Keratinocyte (primary cell): ENCODE measurements at regions not wholly inside any gene's neighbourhood (a gene's known extent, or its start where the extent isn't known, plus 50 kb on each side); places are given as distances from the start of the nearest gene placed in this dataset.

ENCODE experiments used
- DNase-seq: peaks from one replicate; pipeline ENCODE4 v3.0.0-alpha.2; 2011; ENCODE audit warnings: low read depth, missing footprints, low spot score
- FAIRE-seq: peaks from 2 replicates; lab custom pipeline; 2011; peaks lifted over from hg19 to GRCh38; lab: Jason Lieb, UNC
- H2AFZ ChIP-seq: 2 replicates; pipeline ENCODE4 v1.6.0; 2012; ENCODE audit warnings: low read length, control low read depth, inconsistent platforms; ENCODE audit not compliant: control insufficient read depth
- H3K27ac ChIP-seq: 2 replicates; pipeline ENCODE4 v1.5.1; 2011; ENCODE audit warnings: low read length; ENCODE audit not compliant: control insufficient read depth, insufficient read depth
- H3K27me3 ChIP-seq: 3 replicates; pipeline ENCODE4 v1.6.0; 2011; ENCODE audit warnings: low read length; ENCODE audit not compliant: control insufficient read depth, insufficient read depth; ENCODE audit errors: extremely low read depth
- H3K36me3 ChIP-seq, 2 experiments: 2 replicates in 1 of 2; 3 replicates in 1 of 2; pipeline ENCODE4 v1.5.1; 2011; ENCODE audit warnings: low read length in 2 of 2, mild to moderate bottlenecking in 1 of 2; ENCODE audit not compliant: control insufficient read depth in 2 of 2, insufficient read depth in 2 of 2; ENCODE audit errors: extremely low read depth in 1 of 2
- H3K4me1 ChIP-seq: 3 replicates; pipeline ENCODE4 v1.5.1; 2011; ENCODE audit warnings: low read length; ENCODE audit not compliant: control insufficient read depth, insufficient read depth; ENCODE audit errors: extremely low read depth
- H3K4me2 ChIP-seq: 3 replicates; pipeline ENCODE4 v1.6.0; 2011; ENCODE audit warnings: low read depth, low read length; ENCODE audit not compliant: control insufficient read depth, insufficient read depth; ENCODE audit errors: extremely low read depth
- H3K4me3 ChIP-seq, 3 experiments: fragments of 200-600 bp in 1 of 3; sonication (generic) in 1 of 3; 2 replicates in 2 of 3; 3 replicates in 1 of 3; pipeline ENCODE4 v1.5.1; 2011 to 2016; ENCODE audit warnings: low read length in 3 of 3, mild to moderate bottlenecking in 3 of 3, control low read depth in 2 of 3, inconsistent platforms in 1 of 3, low read depth in 1 of 3, mixed read lengths in 1 of 3, mixed run types in 1 of 3, moderate library complexity in 1 of 3; ENCODE audit not compliant: control insufficient read depth in 2 of 3, insufficient read depth in 2 of 3; ENCODE audit errors: extremely low read depth in 1 of 3
- H3K79me2 ChIP-seq: 2 replicates; pipeline ENCODE4 v1.6.0; 2012; ENCODE audit warnings: low read length; ENCODE audit not compliant: control insufficient read depth, insufficient read depth
- H3K9ac ChIP-seq: 3 replicates; pipeline ENCODE4 v1.6.0; 2011; ENCODE audit warnings: low read length; ENCODE audit not compliant: control insufficient read depth, insufficient read depth; ENCODE audit errors: extremely low read depth
- H3K9me1 ChIP-seq: 3 replicates; pipeline ENCODE4 v1.6.0; 2011; ENCODE audit warnings: low read length; ENCODE audit not compliant: control insufficient read depth, insufficient read depth; ENCODE audit errors: extremely low read depth
- H3K9me3 ChIP-seq: 2 replicates; pipeline ENCODE4 v1.5.1; 2012; ENCODE audit warnings: low read depth, low read length; ENCODE audit not compliant: control insufficient read depth
- H4K20me1 ChIP-seq: 3 replicates; pipeline ENCODE4 v1.6.0; 2011; ENCODE audit warnings: low read length; ENCODE audit not compliant: control insufficient read depth, insufficient read depth; ENCODE audit errors: extremely low read depth
- CTCF ChIP-seq, 3 experiments: IDR thresholded peaks in 1 of 3; conservative IDR thresholded peaks in 1 of 3; optimal IDR thresholded peaks in 1 of 3; 2 replicates in 2 of 3; 3 replicates in 1 of 3; pipeline versions ENCODE3 to v1.5.1; 2011; ENCODE audit warnings: low read length in 3 of 3, mild to moderate bottlenecking in 3 of 3, moderate library complexity in 2 of 3, control low read depth in 1 of 3, inconsistent platforms in 1 of 3; ENCODE audit not compliant: insufficient read depth in 2 of 3; ENCODE audit errors: extremely low read depth in 1 of 3
- EZH2 ChIP-seq: IDR thresholded peaks from one replicate; pipeline ENCODE4 v1.6.1; 2012; ENCODE audit warnings: inconsistent platforms, mild to moderate bottlenecking, low read length, moderate library complexity
- dilution Hi-C: fragments of 300-500 bp; cut with MboI; formaldehyde crosslinking; loops from one replicate; pipeline ENCODE4 v1.7.0; 2020; ENCODE audit warnings: low sequenced_read_pairs; ENCODE audit not compliant: extremely low pct_ligation_motif_present

GRCh38 chr22:22067192-22067591 is 84.6 kb upstream of the TOP3B start:
- Histone ChIP-seq H3K9ac (no peak overlapping the region), H3K9me3 (no peaks in the 10 kb centered on the region), H3K9me1 (no peaks in the 10 kb centered on the region), H3K36me3 (no peaks in the 10 kb centered on the region), H3K4me1 (peaks cover 16% of the 10 kb centered on the region), H3K27ac (no peak overlapping the region), H3K79me2 (no peaks in the 10 kb centered on the region), H4K20me1 (no peaks in the 10 kb centered on the region), H3K4me2 (no peak overlapping the region), H2AFZ (no peak overlapping the region), H3K27me3 (no peaks in the 10 kb centered on the region), H3K4me3 (no peak overlapping the region)
- no peak for DNase-seq
- dilution Hi-C loops: no loop called here
- no peak for FAIRE-seq
- no peak for TF ChIP-seq CTCF (optimal IDR thresholded peaks at IDR 0.05 in 1 of 3, IDR thresholded peaks at IDR 0.05 in 1 of 3, conservative IDR thresholded peaks at IDR 0.05 in 1 of 3; ENCODE audit: extremely low read depth in 1 of 3, insufficient read depth in 2 of 3, low read length in 3 of 3)
- TF ChIP-seq EZH2: no peak

- no peaks in the 10 kb centered on the region for H3K9me3 ChIP-seq
- H3K9me1 ChIP-seq: no peaks in the 10 kb centered on the region
- no peak overlapping the region for H3K9ac ChIP-seq
- H3K4me1 ChIP-seq: peaks cover 2% of the 10 kb centered on the region
- H3K4me2 ChIP-seq: no peak overlapping the region
- DNase-seq (no peak), FAIRE-seq (no peak)
- H3K27me3 ChIP-seq: peaks cover under 1% of the 10 kb centered on the region
- H3K4me3 ChIP-seq: no peak overlapping the region
- no peak overlapping the region for H2AFZ ChIP-seq
- TF ChIP-seq EZH2: no peak
- TF ChIP-seq CTCF (optimal IDR thresholded peaks at IDR 0.05 in 1 of 3, IDR thresholded peaks at IDR 0.05 in 1 of 3, conservative IDR thresholded peaks at IDR 0.05 in 1 of 3; ENCODE audit: extremely low read depth in 1 of 3, insufficient read depth in 2 of 3, low read length in 3 of 3): no peak
- no peaks in the 10 kb centered on the region for H3K79me2 ChIP-seq
- no peaks in the 10 kb centered on the region for H3K36me3 ChIP-seq
- dilution Hi-C loops: no loop called here
- no peaks in the 10 kb centered on the region for H4K20me1 ChIP-seq
- no peak overlapping the region for H3K27ac ChIP-seq
Measured at GRCh38 chr22:22064580-22064979, 82.0 kb upstream of the TOP3B start.
